ENCODE measurements at regions not wholly inside any gene's neighbourhood (a gene's known extent, or its start where the extent isn't known, plus 50 kb on each side); places are given as distances from the start of the nearest gene placed in this dataset.
"Not testable (repeated sequence)": the region's sequence is repeated elsewhere in the genome, so short reads cannot be mapped to it uniquely, and the experiment has no call there.

DNA sequence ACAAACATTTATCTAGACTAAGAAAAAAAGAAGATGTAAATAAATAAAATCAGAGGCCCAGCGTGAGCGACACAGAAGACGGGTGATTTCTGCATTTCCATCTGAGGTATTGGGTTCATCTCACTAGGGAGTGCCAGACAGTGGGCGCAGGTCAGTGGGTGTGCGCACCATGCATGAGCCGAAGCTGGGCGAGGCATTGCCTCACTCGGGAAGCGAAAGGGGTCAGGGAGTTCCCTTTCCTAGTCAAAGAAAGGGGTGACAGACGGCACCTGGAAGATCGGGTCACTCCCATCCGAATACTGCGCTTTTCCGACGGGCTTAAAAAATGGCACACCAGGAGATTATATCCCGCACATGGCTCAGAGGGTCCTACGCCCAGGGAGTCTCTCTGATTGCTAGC is 79.5 kb upstream of the ABCD2 start:
- in situ Hi-C loops (cut with HindIII; ENCODE audit: low sequenced_read_pairs); H3K4me3 ChIP-seq (ENCODE audit: low read depth, low read length); DNase-seq (ENCODE audit: low read depth): not testable (repeated sequence)

DNA sequence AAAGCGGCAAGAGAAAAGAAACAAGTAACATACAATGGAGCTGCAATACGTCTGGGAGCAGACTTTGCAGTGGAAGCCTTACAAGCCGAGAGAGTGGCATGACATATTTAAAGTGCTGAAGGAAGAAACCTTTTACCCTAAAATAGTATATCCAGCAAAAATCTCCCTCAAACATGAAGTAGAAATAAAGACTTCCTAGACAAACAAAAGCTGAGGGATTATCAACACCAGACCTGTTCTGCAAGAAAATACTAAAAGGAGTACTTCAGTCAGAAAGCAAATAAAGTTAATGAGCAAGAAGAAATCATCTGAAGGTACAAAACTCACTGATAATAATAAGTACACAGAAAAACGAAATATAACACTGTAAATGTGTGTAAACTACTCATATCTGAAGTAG is 77.5 kb upstream of the ABCD2 start:
- no peak overlapping the region for H3K4me3 ChIP-seq (ENCODE audit: low read depth, low read length)
- in situ Hi-C loops (cut with HindIII; ENCODE audit: low sequenced_read_pairs): no loop called here
- DNase-seq (ENCODE audit: low read depth): no peak
- TF ChIP-seq, protein P1, sequence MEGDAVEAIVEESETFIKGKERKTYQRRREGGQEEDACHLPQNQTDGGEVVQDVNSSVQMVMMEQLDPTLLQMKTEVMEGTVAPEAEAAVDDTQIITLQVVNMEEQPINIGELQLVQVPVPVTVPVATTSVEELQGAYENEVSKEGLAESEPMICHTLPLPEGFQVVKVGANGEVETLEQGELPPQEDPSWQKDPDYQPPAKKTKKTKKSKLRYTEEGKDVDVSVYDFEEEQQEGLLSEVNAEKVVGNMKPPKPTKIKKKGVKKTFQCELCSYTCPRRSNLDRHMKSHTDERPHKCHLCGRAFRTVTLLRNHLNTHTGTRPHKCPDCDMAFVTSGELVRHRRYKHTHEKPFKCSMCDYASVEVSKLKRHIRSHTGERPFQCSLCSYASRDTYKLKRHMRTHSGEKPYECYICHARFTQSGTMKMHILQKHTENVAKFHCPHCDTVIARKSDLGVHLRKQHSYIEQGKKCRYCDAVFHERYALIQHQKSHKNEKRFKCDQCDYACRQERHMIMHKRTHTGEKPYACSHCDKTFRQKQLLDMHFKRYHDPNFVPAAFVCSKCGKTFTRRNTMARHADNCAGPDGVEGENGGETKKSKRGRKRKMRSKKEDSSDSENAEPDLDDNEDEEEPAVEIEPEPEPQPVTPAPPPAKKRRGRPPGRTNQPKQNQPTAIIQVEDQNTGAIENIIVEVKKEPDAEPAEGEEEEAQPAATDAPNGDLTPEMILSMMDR (IDR thresholded peaks at IDR 0.05; ENCODE audit: low read depth, low read length, missing control alignments): no peak

DNA sequence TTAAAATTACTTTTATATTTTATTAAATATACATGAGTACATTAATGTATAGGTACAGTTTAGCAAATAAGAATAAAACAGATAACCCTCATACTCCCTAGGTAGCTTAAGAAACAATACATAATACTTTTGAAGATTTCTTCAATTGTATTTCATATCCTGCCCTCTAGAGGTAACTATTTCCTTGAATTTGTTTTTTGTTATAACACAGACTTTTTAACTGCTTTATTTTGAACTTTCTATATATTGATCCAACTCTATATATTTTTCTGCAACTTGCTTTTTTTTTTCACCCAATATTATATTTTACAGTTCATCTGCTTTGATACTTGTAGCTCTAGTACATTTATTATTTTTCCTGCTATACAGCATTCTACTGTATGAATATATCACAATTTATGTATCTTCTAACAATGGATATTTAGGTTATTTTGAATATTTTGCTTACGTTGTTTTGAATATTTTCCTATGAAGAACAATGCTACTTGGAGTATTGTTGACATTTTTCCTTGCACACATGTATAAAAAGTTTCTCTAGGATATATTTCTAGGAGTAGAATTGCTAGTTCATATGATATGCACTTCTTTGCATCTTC is 72.8 kb upstream of the ABCD2 start:
- no peak overlapping the region for H3K4me3 ChIP-seq (ENCODE audit: low read depth, low read length)
- TF ChIP-seq, protein P1 (IDR thresholded peaks at IDR 0.05; ENCODE audit: low read depth, low read length, missing control alignments): no peak
- DNase-seq (ENCODE audit: low read depth): peak; percentile 11
- in situ Hi-C loops (cut with HindIII; ENCODE audit: low sequenced_read_pairs): no loop called here

DNA sequence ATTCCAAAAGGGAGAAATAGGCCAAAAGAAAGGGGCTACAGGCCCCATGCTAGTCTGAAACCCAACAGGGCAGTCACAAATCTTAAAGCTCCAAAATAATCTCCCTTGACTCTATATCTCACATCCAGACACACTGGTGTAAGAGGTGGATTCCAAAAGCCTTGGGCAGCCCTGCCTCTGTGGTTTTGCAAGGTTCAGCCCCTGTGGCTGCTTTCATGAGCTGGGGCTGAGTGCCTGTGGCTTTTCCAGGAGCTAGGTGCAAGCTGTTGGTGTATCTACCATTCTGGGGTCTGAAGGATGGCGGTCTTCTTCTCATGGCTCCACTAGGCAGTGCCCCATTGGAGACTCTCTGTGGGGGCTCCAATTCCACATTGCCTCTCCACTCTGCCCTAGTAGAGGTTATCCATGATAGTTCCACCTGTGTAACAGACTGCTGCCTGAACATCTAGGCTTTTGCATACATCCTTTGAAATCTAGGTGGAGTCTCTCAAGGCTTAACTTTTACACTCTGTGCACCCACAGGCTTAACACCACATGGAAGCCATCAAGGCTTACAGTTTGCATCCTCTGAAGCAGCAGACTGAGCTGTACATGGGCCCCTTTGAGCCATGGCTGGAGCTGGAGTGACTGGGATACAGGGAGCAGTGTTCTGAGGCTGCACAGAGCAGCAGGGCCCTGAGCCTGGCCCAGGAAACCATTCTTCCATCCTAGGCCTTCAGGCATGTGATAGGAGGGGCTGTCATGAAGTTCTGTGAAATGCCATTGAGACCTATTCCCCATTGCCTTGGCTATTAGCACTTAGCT is 66.5 kb upstream of the ABCD2 start:
- DNase-seq (ENCODE audit: low read depth): no peak
- TF ChIP-seq, protein P1 (IDR thresholded peaks at IDR 0.05; ENCODE audit: low read depth, low read length, missing control alignments): no peak
- in situ Hi-C loops (cut with HindIII; ENCODE audit: low sequenced_read_pairs): no loop called here
- H3K4me3 ChIP-seq (ENCODE audit: low read depth, low read length): no peak overlapping the region

DNA sequence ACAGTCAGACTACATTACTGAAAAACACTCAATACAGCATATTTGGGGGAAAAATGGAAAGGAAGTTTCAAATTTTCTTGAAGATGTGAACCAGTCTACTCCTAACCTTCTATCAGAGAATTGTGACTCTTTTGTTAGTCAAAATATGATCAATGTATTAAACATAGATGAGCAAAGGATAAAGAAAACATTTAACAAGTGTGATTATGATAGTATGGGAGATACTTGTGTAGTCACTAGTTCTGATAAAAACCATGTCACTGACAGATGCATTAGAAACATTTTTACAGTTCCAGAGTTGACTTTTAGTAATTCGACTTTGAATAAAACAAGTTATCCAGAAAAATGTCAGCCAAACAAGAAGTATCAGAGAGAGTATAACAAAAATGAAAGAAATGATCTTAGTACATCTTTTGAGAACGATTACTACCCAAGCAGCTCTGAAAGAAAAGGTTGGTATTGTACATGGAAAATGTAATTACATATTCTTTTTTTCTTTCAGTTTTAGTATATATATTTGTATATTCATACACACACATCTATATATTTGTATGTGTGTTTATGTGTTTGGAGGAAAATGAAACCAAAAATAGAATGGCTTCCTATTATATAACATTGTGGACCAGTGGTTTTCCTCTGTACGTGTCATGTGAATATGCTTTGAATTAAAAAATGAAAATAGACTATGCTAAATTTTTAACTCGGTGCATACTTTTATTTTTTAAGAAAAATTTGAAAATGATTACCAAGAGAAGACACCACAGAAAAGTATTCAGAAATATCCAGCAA is 63.3 kb upstream of the ABCD2 start:
- H3K4me3 ChIP-seq (ENCODE audit: low read depth, low read length): no peak overlapping the region
- TF ChIP-seq, protein P1 (IDR thresholded peaks at IDR 0.05; ENCODE audit: low read depth, low read length, missing control alignments): no peak
- DNase-seq (ENCODE audit: low read depth): no peak
- in situ Hi-C loops (cut with HindIII; ENCODE audit: low sequenced_read_pairs): no loop called here

DNA sequence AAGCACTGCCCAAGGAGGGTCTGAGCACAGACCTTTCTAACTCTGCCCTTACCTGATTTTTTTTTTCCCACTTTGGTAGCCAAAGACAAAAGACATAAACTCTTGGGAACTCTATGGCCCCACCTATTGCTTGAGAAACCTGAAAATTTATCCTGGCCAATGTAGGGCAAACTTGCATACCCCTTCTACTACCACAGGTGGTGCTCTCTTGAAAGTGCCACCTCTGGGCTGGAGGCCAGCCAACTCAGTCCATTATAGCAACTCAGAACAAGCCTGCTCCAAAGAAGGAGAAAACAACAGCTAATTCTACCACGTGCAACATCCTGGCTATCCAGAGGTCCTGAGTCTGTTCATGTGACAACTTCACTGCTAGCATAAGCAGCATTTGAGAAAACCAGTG is 55.7 kb upstream of the ABCD2 start:
- TF ChIP-seq, protein P1 (IDR thresholded peaks at IDR 0.05; ENCODE audit: low read depth, low read length, missing control alignments): no peak
- no peak for DNase-seq (ENCODE audit: low read depth)
- no peak overlapping the region for H3K4me3 ChIP-seq (ENCODE audit: low read depth, low read length)
- in situ Hi-C loops (cut with HindIII; ENCODE audit: low sequenced_read_pairs): no loop called here

Measured in astrocyte of the cerebellum (primary cell).